Testis (tissue), 2 donors: ENCODE measurements at regions not wholly inside any gene's neighbourhood (a gene's known extent, or its start where the extent isn't known, plus 50 kb on each side); places are given as distances from the start of the nearest gene placed in this dataset.

Experiments
- DNase-seq: peaks from one replicate; pipeline ENCODE4 v3.0.0-alpha.2; 2019
- H3K27ac ChIP-seq, 2 donors: fragments of 200-600 bp; sonication (generic); one replicate each; pipeline ENCODE4 v1.5.1; 2019
- H3K27me3 ChIP-seq: fragments of 200-600 bp; sonication (generic); one replicate; pipeline ENCODE4 v1.5.1; 2019
- H3K36me3 ChIP-seq: fragments of 200-600 bp; sonication (generic); one replicate; pipeline ENCODE4 v1.5.1; 2017; ENCODE audit warnings: low read depth; ENCODE audit errors: missing control alignments
- H3K4me1 ChIP-seq: fragments of 200-600 bp; sonication (generic); one replicate; pipeline ENCODE4 v1.5.1; 2019
- H3K4me3 ChIP-seq, 2 donors: fragments of 200-600 bp; sonication (generic); one replicate each; pipeline ENCODE4 v1.5.1; 2017 to 2019
- H3K9me3 ChIP-seq: fragments of 200-600 bp; sonication (generic); one replicate; pipeline ENCODE4 v1.5.1; 2017
- POLR2A ChIP-seq: fragments of 450-650 bp; IDR thresholded peaks from one replicate; pipeline ENCODE4 v1.6.1; 2017; ENCODE audit warnings: antibody characterized with exemption, mild to moderate bottlenecking, moderate library complexity
- WGBS, 2 donors: methylation state at CpG; one replicate each; pipeline ENCODE4 v1.1.5; 2018; 5-methylcytosine and 5-hydroxymethylcytosine counted together
- intact Hi-C: fragments of 100-400 bp; cut with DNase I; formaldehyde crosslinking; loops from one replicate; pipeline ENCODE4 v1.15.1; 2023; ENCODE audit warnings: low total_unique reads
- TF ChIP-seq, protein P1 (sequence below), 3 experiments: fragments of 450-650 bp in 2 of 3; fragments of 200-600 bp in 1 of 3; sonication (generic) in 1 of 3; IDR thresholded peaks; one replicate each; pipeline ENCODE4 v1.5.1; 2016 to 2019; ENCODE audit warnings: antibody characterized with exemption in 3 of 3, mild to moderate bottlenecking in 2 of 3, moderate library complexity in 1 of 3

DNA sequence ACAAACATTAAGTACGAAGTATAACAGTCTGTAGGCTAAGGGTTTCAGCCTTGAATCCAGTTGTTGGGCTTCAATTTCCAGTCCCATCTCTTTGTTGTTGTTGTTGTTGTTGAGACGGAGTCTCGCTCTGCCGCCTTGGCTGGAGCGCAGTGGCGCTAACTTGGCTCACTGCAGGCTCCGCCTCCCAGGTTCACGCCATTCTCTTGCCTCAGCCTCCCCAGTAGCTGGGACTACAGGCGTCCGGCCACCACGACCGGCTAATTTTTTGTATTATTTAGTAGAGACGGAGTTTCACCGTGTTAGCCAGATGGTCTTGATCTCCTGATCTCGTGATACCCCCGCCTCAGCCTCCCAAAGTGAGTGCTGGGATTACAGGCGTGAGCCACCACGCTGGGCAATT lies 464.9 kb downstream of the ANKRD7 start:
- TF ChIP-seq, protein P1, sequence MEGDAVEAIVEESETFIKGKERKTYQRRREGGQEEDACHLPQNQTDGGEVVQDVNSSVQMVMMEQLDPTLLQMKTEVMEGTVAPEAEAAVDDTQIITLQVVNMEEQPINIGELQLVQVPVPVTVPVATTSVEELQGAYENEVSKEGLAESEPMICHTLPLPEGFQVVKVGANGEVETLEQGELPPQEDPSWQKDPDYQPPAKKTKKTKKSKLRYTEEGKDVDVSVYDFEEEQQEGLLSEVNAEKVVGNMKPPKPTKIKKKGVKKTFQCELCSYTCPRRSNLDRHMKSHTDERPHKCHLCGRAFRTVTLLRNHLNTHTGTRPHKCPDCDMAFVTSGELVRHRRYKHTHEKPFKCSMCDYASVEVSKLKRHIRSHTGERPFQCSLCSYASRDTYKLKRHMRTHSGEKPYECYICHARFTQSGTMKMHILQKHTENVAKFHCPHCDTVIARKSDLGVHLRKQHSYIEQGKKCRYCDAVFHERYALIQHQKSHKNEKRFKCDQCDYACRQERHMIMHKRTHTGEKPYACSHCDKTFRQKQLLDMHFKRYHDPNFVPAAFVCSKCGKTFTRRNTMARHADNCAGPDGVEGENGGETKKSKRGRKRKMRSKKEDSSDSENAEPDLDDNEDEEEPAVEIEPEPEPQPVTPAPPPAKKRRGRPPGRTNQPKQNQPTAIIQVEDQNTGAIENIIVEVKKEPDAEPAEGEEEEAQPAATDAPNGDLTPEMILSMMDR (IDR thresholded peaks at IDR 0.05): no peak
- no peak for TF ChIP-seq POLR2A
- H3K4me1 ChIP-seq: no peaks in the 10 kb centered on the region
- no peaks in the 10 kb centered on the region for H3K36me3 ChIP-seq
- no peaks in the 10 kb centered on the region for H3K9me3 ChIP-seq
- 68 to 74% methylated on average over 18 of the region's 18 CpGs for WGBS, 2 donors
- intact Hi-C loops: no loop called here
- H3K27me3 ChIP-seq: no peaks in the 10 kb centered on the region
- no peak overlapping the region for H3K27ac ChIP-seq
- DNase-seq: peak; percentile 16
- H3K4me3 ChIP-seq: peak overlapping the region; percentile 15 to 29

DNA sequence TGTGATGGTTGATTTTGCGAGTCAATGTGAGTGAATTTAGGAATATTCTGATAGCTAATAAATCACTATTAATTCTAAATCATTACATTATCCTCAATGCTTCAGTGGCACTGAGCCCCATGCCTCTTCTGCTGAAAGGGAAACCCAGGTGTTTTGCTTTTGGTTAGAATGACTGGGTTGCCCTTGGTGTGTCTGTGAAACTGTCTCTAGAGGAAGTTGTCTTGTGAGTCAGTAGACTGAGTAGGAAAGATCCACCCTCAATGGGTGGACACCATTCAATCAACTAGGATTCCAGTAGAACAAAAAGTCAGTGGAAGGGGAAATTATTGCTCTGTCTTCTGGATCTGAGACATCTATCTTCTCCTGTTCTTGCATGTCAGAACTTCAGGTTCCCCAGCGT lies 472.4 kb downstream of the ANKRD7 start:
- 94 to 95% methylated on average over 2 of the region's 2 CpGs for WGBS, 2 donors
- Histone ChIP-seq H3K4me3 (no peak overlapping the region), H3K27ac (no peak overlapping the region), H3K4me1 (no peaks in the 10 kb centered on the region), H3K27me3 (no peaks in the 10 kb centered on the region), H3K9me3 (no peaks in the 10 kb centered on the region), H3K36me3 (no peaks in the 10 kb centered on the region)
- TF ChIP-seq, protein P1 (IDR thresholded peaks at IDR 0.05): no peak
- no peak for TF ChIP-seq POLR2A
- intact Hi-C loops: no loop called here
- DNase-seq: no peak

DNA sequence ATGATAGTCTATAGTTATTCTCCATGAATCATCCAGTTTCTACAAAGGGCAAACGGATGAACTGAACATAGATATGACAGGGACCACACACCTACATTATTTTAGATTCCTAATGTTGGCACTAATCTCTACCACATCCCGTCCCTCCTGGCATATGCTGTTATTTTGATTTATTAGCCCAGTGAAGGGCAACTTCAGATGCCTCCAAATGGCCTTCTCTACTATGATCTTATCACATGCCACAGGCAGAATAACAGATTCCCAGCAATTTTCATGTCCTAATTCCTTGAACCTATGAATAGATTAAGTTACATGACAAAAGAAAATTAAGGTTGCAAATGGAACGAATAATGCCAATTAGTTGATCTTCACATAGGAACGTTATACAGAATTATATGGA lies 474.7 kb downstream of the ANKRD7 start:
- WGBS, 2 donors: 71 to 84% methylated on average over 4 of the region's 4 CpGs
- DNase-seq: no peak

DNA sequence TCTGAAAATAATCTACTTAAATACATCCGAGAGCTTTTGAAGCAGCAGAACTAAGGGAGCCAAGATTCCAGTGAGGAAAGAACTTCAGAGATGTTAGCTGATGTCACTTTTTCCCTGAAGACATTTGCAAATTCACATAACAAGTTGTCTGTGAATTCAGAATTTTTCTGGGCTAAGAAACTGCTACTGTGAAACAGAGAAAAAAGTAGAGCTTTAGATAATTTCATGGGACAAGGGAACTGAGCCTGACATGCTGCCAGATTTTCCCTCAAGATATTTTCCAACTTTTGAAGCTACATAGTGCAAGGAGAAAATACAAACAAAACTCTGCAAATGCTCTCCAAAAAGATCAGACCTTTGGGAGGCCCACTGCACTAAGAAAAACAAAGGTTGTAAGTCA lies 484.2 kb downstream of the ANKRD7 start:
- TF ChIP-seq, protein P1 (IDR thresholded peaks at IDR 0.05): no peak
- no peak for TF ChIP-seq POLR2A
- no peaks in the 10 kb centered on the region for H3K9me3 ChIP-seq
- no peak for DNase-seq
- no peaks in the 10 kb centered on the region for H3K27me3 ChIP-seq
- no peaks in the 10 kb centered on the region for H3K4me1 ChIP-seq
- intact Hi-C loops: no loop called here
- no peaks in the 10 kb centered on the region for H3K36me3 ChIP-seq
- no peak overlapping the region for H3K27ac ChIP-seq
- WGBS, 2 donors: 49 to 71% methylated on average over 1 of the region's 1 CpG
- no peak overlapping the region for H3K4me3 ChIP-seq

More for the DNA sequence above, 474.7 kb downstream of the ANKRD7 start:
- H3K36me3 ChIP-seq: no peaks in the 10 kb centered on the region
- H3K4me1 ChIP-seq: no peaks in the 10 kb centered on the region
- no peak overlapping the region for H3K27ac ChIP-seq
- H3K27me3 ChIP-seq: no peaks in the 10 kb centered on the region
- no peak overlapping the region for H3K4me3 ChIP-seq
- TF ChIP-seq, protein P1 (IDR thresholded peaks at IDR 0.05): no peak
- no peak for TF ChIP-seq POLR2A
- intact Hi-C loops: no loop called here
- no peaks in the 10 kb centered on the region for H3K9me3 ChIP-seq

DNA sequence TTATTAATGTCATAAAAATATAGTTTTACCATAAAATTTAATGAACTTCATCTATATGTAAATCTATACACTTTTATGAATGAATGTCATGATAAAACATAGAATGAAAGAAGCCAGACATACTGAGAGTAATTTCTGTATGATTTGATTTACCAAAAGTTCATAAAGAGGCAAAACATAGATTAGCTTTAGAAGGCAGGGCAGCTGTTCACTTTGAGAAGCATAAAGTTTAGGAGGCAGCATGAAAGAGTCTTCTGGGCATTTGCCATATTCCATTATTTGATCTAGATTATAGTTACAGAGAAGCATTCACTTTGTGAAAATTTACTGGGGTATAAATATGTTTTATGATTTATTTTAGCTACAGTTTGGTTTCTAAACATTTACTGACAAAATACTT lies 487.2 kb downstream of the ANKRD7 start:
- Histone ChIP-seq H3K4me1 (no peaks in the 10 kb centered on the region), H3K9me3 (no peaks in the 10 kb centered on the region), H3K27me3 (no peaks in the 10 kb centered on the region), H3K27ac (no peak overlapping the region), H3K4me3 (no peak overlapping the region), H3K36me3 (no peaks in the 10 kb centered on the region)
- intact Hi-C loops: no loop called here
- DNase-seq: no peak
- TF ChIP-seq POLR2A: no peak
- TF ChIP-seq, protein P1 (IDR thresholded peaks at IDR 0.05): no peak
